GM19240 (cell line): ENCODE measurements at regions not wholly inside any gene's neighbourhood (a gene's known extent, or its start where the extent isn't known, plus 50 kb on each side); places are given as distances from the start of the nearest gene placed in this dataset.
"Not testable (repeated sequence)": the region's sequence is repeated elsewhere in the genome, so short reads cannot be mapped to it uniquely, and the experiment has no call there.

Experiments
- DNase-seq: peaks from one replicate; pipeline ENCODE4 v3.0.0; 2011; ENCODE audit warnings: low spot score; ENCODE audit not compliant: insufficient read length

- DNase-seq: no peak
These were observed 262.5 kb downstream of the SOX2 start for GRCh38 chr3:181974198-181974597.

GRCh38 chr3:181976526-181976925 lies 264.8 kb downstream of the SOX2 start:
- DNase-seq: no peak

- DNase-seq: no peak
These were observed 273.7 kb downstream of the SOX2 start for GRCh38 chr3:181985386-181985785.

GRCh38 chr3:181987736-181988135 lies 276.0 kb downstream of the SOX2 start:
- DNase-seq: no peak

- DNase-seq: no peak
These were observed 287.1 kb downstream of the SOX2 start for GRCh38 chr3:181998828-181999227.

GRCh38 chr3:181999314-181999713 lies 287.6 kb downstream of the SOX2 start:
- no peak for DNase-seq

- DNase-seq: no peak
These were observed 288.7 kb downstream of the SOX2 start for GRCh38 chr3:182000447-182000846.

- DNase-seq: no peak
These were observed 293.5 kb downstream of the SOX2 start for GRCh38 chr3:182005219-182005618.

GRCh38 chr3:182005701-182006100 lies 294.0 kb downstream of the SOX2 start:
- no peak for DNase-seq

GRCh38 chr3:182006431-182006830 lies 294.7 kb downstream of the SOX2 start:
- no peak for DNase-seq

GRCh38 chr3:182007441-182007840 lies 295.7 kb downstream of the SOX2 start:
- DNase-seq: no peak

- DNase-seq: no peak
These were observed 306.6 kb downstream of the SOX2 start for GRCh38 chr3:182018361-182018760.

- DNase-seq: no peak
These were observed 308.2 kb downstream of the SOX2 start for GRCh38 chr3:182019926-182020325.

- DNase-seq: no peak
These were observed 312.1 kb downstream of the SOX2 start for GRCh38 chr3:182023843-182024242.

- no peak for DNase-seq
These were observed 315.6 kb downstream of the SOX2 start for GRCh38 chr3:182027366-182027765.

GRCh38 chr3:182028081-182028480 lies 316.4 kb downstream of the SOX2 start:
- DNase-seq: no peak

- DNase-seq: not testable (repeated sequence)
These were observed 322.5 kb downstream of the SOX2 start for GRCh38 chr3:182034231-182034630.

GRCh38 chr3:182035324-182035723 lies 323.6 kb downstream of the SOX2 start:
- no peak for DNase-seq

GRCh38 chr3:182036382-182036781 lies 324.7 kb downstream of the SOX2 start:
- DNase-seq: no peak

GRCh38 chr3:182041668-182042291 lies 330.1 kb downstream of the SOX2 start:
- DNase-seq: no peak

GRCh38 chr3:182045736-182046135 lies 334.0 kb downstream of the SOX2 start:
- DNase-seq: no peak

- DNase-seq: no peak
These were observed 334.5 kb downstream of the SOX2 start for GRCh38 chr3:182046166-182046764.

- no peak for DNase-seq
These were observed 339.2 kb downstream of the SOX2 start for GRCh38 chr3:182050932-182051331.
